NCI-H2171 (cell line): ENCODE measurements at regions not wholly inside any gene's neighbourhood (a gene's known extent, or its start where the extent isn't known, plus 50 kb on each side); places are given as distances from the start of the nearest gene placed in this dataset.
"Not testable (repeated sequence)": the region's sequence is repeated elsewhere in the genome, so short reads cannot be mapped to it uniquely, and the experiment has no call there.

ENCODE experiments used
- DNase-seq: peaks from one replicate; lab custom pipeline; 2025; lab: John Stamatoyannopoulos, UW

DNA sequence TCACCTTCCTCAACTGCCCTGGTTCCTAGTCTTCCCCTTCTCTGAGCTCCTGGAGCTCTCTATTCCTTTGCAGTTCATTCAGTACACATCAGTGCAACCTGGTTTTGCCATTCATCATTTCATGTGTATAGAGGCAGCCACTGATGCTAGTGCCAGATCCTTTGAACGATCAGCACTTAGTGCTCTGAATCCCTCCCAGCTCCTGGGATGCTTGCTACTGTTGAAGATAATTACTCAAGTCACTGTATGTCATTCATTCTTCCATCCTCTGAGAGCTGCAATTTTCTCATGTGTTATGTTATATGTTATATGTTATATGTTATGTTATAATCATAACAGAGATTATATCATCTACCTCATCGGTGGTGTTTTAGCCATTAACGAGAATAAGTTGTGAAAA, 98.5 kb upstream of the UXS1 start:
- no peak for DNase-seq

DNA sequence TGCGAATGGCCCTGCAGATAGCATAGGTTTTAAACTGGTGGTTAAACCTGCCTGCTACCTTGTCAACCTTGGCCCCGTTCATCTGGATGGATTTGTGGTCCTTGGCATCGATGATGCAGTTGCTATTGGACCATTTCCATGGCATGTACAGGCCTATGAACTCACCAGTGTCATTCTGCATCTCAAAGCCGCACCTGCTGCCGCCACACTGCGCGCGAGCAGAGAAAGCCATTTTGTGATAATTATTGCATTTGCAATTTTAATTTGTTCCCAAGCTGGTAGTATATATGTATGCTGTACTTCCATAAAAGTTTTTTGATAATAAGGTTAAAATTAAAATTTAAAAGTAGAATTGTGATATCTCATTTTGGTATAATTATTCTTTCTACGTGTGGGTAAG, 94.8 kb upstream of the UXS1 start:
- no peak for DNase-seq

DNA sequence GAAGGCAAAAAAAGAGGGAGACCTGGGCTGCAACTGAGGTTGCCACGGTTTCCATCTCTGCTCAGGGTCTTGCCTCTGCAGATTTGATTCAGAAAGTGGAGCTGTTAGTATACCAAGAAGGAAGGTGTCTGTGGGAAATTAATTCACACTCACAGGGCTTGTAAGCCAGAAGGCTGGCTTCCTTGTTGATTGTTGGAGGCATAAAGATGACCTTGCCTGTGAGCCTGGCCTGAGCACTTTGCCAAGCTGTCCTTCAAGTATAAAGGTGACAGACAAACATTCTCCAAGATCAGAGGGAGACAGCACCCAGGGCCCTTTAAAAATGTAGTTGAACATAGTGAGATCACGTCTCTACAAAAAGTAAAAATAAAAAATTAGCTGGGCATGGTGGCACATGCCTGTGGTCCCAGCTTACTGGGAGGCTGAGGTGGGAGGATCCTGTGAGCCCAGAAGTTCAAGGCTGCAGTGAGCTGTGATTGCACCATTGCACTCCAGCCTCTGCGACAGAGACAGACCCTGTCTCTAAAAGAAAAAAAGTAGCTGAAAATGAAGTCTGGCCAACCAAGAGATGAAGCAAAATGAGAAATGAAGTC, 91.2 kb upstream of the UXS1 start:
- DNase-seq = no peak

DNA sequence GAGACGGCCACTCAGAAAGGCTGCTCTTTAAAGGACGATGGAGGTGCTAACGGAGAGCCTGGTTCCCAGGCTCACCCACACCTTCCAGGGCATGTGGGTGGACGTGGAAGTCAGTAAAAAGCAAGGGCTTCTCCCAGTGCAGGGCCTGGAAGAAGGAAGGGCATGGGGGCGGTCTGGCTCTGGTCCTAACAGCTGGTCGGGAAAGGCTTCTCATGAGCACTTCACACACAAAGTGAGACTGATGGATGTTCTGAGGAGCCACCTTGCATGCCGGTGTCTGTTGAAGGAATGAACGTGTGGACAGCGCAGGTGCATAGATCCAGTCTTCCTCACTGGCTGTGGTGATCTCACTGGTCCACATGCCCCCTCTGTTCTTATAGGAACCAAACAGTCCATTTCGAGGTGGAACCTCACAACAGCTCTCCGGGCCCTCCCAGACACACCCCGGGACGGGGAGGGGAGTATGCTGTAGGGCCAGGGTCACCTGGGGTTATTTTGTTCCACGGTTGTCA, 90.6 kb upstream of the UXS1 start:
- DNase-seq = no peak

DNA sequence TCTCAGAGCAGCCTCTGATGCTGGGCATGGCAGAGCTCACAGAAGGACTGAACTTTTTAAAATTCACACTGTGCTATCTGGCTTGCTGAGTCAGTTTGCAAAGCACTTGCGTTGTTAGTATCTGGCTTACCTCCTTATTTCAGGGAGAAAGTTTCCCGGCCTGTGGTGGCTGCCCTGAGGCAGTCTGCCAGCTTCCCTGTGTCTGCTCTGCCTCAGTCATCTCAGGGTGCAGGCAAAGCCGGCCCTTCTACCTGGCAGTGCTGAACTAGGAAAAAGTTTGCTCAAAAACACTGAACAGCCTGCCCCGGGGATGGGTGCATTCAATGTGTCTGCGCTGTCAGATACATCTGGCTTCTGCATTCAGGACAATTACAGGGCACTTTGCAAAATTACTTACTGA, 90.2 kb upstream of the UXS1 start:
- no peak for DNase-seq

DNA sequence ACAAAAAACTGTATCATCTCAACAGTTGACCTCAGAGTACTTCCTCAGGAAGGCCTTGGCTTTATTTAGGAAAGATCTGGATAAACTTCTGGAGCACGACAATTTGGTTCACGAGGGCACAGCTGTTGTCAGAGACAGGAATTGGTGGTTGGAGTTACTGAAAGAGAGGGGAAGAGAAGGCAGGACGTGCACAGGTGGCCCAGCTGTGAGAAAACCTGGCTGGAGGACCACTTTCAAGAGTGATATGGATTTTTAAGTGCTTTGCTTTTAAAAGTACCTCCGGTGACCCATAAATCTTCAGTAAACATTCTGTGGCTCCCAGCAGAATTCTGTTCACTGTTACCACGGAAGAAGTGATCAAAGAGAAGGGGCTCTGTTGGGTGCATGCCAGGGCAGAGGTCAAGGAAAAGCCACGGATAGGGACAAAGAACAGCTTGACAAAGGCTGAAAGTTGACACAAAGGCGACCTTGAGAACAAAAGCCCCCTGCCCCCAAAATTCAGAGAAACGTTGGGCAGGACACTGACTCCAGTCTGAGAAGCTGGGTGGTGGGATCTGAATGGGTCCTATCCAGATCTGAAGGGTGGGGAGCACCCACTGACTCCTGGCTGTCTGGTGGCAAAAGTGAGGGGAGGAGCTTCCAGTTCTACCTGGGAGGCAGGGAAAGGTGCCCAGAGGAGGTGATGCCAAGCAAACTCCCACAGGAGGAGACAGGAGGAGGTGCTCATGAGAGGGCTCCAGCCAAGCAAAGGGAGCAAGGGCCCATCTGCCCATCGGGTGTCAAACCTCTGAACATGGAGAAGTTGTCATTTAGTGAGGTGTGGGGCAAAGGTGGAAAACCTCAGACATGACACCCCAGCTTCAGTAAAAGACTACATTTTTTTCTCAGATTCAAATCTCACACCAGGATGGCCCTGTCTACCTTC, 89.4 kb upstream of the UXS1 start:
- not testable (repeated sequence) for DNase-seq

DNA sequence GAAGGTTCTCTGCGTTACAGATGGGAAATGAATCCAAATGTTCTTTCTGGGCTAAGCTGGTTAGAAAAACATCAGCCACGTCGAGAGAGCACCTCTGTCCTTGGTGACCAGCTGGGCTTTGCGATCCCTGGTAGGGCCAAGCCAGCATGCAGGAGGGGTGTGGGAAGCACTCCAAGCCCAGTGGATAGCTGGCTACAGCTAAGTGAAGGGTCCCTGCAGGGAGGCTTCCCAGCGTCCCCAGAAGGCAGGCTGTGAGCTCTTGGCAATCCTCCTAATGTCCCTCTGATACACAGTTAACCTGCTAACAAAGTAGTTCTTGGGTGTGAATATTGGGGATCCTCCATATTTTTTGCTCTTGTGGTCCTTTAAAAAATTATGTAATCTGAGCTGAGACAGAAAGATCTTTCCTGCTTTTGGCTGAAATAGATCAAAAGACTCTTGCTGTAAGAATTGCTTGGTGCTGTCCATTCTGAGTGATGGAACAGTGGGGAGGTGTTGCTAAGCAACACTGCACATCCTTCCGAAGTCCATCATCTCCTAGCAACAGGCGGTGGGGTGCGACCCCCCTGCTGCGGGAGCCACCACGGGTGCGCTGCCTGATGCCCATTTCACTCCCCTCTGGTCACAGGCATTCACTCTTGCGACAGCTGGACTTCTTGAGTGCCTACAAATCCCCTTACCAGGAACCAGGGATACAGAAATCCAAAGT, 88.5 kb upstream of the UXS1 start:
- DNase-seq = no peak

DNA sequence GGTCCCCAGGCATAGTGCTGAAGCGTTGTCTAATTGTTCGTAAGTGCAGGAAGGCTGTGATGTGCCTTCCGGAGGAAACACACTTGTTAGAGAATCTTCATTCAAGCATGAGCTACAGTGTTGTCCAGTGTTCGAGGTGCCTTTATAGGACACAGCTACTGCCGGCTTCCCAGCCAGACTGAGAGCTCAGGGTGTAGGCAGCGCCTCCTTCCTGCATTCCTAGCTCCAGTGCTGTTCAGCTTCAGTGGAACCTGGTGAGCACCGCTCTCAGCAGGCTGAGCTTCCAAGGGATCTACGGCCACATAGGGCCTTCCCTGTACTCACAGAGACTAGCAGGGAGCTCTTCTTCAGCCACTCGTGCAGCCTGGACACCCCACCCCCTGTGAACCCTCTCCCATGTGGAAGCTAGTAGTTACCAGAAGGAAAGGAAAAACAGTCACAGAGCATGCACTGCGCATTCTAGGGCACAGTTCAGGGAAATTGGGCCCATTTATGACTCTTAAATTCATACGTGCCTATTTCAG, 87.9 kb upstream of the UXS1 start:
- DNase-seq = not testable (repeated sequence)

DNA sequence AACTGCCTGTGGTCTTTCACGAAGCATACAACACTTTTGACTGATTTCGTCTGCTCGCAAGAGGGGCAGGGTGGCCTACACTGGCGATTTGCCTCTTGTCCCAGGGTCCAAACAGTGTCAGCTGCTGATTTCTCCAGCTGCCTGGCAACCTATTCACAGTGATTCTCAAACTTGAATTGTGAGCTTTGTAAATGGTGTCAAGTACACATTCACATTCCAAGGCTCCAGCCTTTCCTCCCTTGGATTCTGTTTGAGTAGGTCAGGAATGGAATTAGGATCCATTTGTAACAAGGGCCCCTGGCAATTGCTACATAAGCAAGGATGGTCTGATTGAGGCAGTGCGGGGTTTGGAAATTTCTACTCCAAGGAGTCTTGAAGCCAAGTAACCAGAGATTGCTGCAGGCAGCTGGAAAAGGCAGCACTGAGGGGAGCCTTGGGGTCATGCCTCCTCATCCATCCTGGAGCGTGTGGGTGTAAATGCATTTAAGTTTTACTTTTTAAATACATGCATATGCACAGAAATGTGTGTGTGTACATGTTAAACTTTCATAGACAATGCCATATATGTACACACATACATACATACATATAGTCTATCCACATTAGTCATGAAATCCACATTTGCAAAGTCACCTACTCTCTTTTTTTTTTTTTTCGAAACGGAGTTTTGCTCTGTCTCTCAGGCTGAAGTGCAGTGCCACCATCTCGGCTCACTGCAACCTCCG, 86.8 kb upstream of the UXS1 start:
- DNase-seq = no peak

DNA sequence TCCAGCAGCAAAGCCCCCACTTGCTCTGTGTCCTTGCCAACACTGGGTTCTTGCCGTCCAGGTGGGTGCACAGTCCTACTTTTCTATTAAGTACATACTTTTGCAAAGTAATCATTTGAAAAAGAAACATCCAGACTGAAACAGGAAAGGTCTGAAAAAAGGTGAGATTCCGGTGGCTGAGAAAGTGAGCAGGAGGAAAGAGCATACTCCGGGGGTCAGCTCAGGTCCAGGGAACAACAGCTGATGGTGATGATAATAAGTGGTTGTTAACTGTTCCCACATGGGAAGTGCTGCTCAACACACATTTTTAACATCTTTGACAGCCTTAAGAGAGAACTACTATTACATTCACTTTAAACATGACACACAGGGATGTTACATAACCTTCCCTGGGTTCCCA, 86.1 kb upstream of the UXS1 start:
- no peak for DNase-seq

DNA sequence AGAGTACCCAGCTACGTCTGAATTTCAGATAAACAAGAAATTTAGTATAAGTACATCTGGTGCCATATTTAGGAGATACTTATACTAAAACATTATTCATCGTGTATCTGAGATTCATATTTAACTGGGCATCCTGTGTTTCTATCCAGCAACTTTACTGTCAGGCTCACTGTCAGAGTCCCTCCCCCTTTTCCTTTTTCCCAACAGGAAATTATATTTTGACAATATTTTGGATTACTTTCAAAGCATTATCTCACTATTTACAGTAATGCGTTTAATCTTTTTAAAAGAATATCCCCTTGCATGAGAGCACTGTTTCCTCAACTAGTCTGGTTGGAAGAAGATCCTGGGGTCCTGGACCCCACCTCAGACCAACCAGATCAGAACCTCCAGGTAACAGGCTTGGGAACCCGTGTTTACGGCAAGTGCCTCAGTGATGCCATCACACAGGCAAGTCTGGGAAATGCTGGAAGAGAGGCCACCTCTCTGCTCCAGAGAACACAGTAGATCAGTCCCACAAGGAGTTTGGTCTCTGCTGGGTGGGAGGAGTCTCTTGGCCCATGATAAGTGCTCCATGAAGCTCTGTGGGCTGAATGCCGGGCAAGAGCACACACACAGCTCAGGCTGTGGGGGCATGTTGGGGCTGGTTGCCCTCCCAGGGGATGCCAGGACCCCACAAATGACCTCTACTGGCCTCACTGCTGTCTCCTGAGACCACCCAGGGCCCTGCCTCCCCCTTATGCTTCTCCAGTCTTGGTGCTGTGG, 84.2 kb upstream of the UXS1 start:
- DNase-seq = no peak

DNA sequence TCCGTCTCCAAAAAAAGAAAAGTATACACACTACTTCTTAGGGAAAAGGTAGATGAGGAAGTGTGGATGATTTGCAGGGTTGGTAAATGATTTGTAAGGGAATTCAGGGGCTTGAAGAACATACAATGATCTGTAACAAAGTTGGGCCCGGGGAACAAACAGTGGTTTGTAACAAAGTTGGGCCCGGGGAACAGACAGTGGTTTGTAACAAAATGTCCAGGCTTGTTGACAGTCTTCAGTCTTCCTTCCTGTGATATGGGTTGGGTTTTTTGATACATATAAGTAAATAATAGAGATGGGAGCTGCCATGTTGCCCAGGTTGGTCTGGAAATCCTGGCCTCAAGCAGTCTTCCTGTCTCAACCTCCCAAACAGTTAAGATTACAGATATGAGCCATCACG, 83.3 kb upstream of the UXS1 start:
- DNase-seq = no peak

DNA sequence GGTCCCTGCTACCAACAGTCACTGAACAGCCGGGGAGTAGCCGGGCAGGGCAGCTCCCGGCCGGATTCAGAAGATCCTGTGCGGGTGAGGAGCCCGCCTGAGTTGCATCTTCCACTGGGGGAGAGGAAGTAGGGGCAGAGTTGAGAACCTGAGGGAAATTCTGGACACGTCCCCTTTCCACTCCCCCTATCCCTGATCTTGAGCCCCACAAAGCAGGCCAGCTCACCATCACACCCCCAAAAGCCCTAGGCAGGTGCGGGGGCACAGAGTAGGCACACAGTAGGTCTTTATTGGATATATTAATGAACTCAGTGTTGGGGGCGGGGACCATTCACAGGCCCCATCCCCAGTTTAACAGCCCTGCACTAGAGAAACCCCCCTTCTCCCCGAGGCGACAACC, 81.9 kb upstream of the UXS1 start:
- no peak for DNase-seq

DNA sequence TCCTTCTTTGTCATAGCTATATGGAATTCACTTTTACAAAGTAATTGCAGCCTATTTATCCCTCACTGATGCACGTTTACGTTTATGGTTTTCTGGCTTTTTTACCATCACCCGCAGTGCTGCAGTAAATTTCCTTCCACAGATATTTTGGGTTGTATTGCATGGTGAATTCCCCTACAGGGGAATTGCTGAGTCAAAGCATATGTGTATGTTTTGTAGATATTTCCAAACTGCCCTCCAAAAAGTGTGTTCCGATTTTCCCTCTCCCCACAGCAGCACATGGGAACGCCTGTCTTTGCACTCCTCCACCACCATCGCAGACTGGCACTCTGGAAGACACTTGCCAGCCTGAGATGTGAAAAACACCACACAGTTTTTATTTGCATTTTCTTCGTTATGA, 80.6 kb upstream of the UXS1 start:
- no peak for DNase-seq

DNA sequence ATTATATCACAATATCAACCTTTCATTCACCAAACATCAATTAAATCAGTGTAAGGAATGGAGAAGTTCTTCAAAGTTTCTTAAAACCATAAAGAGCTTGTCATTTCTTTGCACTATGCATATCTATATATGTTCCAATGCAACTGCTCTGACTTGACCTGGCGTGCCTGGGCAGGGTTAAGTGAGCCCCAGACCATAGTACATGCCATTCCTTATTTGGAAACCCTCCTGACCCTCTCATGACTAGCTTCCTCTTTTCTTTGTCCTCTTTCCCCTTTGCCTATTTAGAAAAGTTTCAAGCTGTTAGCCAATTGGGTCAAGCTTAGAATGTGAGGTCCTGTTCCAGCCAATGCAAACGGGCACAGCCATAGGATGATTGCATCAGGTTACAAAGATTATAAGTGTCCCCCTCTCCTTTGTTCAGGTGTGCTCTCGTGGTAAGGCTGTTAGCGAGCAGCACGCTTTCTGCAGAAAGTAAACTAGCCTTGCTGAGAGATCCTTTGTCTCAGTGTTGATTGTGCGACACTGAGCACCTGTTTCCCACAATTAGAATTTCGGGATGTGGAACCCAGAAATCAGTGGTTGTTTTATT, 78.2 kb upstream of the UXS1 start:
- DNase-seq = no peak

DNA sequence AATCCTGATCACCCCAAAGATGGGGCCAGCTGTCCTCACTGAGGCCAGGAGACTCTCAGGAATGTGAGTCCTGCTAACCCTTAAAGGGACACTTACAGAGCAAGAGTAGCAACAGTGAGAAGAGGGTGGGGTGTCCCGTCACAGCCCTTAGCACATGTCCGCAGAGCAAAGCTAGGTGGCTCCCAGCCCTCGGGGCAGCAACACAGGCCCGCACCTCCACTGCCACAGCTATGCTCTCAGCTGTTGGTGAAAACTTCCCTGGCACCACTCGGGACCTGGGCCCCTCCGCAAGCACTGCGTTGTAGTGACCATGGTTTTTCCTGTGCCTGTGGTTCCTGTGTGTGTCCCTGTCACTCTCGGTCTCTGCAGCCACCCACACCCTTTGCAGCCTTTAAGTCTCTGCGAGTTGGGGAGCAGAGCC, 76.4 kb upstream of the UXS1 start:
- no peak for DNase-seq

DNA sequence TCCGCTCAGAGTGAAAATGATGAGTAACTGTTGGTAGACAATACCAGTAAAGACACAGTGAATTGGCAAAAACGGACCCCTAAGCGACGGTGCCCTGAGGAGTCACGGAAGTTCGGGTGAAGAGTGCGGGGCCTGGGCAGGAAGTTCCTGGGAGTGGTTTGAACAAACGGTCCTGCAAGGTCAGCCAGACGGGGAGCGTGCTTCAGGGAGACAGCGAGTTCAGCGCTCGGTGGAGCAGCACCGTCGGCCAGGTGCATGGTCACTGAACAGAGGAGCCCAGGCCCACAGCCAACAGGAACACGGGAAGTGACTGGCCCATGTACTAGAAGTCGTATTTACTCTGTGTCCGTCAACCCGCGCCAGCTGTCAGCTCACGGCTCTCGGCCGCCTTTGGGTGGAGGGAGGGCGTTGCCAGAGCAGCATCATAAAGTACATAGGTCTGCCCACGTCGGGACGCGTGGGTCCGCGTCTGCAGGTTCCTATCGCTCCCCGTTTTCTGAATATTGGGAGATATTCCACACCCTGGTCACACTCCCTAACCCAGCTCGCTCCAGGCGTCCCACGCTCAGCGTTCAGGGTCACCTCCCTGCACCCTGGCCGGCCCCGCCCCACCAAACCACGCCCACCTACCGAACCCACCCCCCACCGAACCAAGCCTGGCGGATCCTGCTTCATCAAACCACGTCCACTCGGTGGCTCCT, 75.6 kb upstream of the UXS1 start:
- peak; percentile 9 for DNase-seq

DNA sequence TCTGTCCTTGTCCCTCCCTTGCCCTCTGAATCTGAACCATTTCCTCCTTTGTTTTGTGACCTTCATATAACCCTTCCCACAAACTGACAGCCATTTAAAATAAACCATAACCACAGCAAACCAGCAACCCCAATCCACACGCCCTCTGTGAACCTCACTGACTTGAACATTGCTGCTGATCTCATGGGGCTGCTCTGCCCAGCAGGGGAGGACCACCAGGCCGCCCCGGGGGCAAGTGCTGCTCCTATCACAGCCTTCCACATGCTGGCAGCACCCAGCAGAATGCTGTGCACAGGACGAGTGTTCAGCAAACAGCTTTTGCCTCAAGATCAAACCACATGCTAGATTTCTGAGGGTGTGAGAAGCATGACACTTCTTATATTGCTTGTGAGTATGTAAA, 73.9 kb upstream of the UXS1 start:
- no peak for DNase-seq

DNA sequence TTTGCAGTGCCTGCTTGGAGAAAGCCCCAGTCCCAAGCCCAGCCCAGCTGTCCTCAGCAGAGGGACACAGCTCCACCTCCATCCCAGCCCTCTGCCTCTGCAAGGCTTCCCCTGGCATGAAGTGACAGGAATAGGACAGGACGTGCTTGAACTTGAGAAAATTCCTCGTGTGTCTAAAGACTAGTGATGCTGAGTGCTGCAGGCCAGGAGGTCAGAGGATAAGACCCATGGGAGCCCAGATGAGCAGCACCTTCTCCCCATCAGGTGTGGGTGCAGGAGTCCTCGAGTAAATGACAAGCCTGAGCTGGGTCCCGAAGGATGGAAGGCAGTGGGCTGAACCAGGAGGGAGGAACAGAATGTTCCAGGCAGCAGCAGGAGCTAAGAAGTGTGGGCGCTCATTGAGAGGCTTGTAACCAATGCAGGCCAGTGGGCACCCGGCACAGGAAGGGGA, 67.8 kb upstream of the UXS1 start:
- no peak for DNase-seq

DNA sequence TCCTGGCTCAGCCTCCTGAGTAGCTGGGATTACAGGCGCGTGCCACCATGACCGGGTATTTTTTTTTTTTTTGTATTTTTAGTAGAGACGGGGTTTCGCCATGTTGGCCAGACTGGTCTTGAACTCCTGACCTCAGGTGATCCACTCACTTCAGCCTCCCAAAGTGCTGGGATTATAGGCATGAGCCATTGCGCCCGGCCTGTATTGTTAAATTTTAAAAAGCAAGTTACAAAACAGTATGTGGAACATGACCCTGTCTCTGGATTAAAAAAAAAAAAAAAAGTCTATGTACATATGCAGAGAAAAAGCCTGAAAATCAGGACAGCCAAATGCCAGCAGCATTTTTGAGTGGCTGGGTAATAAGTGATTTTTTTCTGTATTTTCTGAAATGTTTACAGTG, 64.8 kb upstream of the UXS1 start:
- not testable (repeated sequence) for DNase-seq
